ENCODE measurements at regions not wholly inside any gene's neighbourhood (a gene's known extent, or its start where the extent isn't known, plus 50 kb on each side); places are given as distances from the start of the nearest gene placed in this dataset.
A peak's percentile ranks its signal among the peaks of the same experiment; 100 is the strongest.

DNA sequence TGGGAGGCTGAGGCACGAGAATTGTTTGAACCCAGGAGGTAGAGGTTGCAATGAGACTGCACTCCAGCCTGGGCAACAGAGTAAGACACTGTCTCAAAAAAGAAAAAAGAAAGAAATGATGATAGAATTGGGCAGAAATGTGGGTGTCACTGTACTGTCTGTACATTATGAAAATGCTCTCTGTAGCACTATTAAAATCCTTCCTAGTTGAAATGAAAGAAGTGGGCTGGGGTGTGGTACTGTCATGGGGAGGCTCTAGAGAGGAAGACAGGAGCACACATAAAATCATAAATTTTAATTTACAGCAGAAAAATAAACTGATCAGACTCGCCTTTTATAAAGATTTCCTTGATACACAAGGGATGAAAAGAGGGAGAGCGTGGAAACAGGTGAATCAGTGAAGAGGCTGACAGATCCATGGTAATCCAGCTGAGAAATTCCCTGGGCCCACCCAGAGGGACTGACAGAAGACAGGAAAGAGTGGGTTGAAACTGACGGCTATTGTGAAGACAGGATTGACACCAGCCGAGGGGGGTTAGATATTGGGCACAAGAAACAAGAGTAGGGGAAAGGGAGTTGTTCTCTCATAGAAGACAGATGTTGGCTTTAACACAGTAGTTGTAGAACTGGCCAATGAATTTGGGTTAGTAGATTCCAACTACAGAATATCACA, 96.4 kb upstream of the ATL2 start:
- POLR2A ChIA-PET, result no interaction called here
- TF ChIP-seq SUZ12 (IDR thresholded peaks at IDR 0.05), result no peak
- TF ChIP-seq LEF1 (IDR thresholded peaks at IDR 0.05; ENCODE audit: borderline replicate concordance), result no peak
- no peak for TF ChIP-seq L3MBTL2 (conservative IDR thresholded peaks at IDR 0.05)
- no peak for DNase-seq (ENCODE audit: extremely low spot score)
- CTCF ChIA-PET, result interaction anchor here (1.9 kb wide), 1 partner anchor 8 kb away, joined by 6 read pairs; no protein-coding TSS in a partner anchor

- CTCF ChIA-PET, result interaction anchor here (0.6 kb wide), 1 partner anchor 24 kb away, joined by 3 read pairs; no protein-coding TSS in a partner anchor
- POLR2A ChIA-PET, result no interaction called here
- TF ChIP-seq BHLHE40 (IDR thresholded peaks at IDR 0.05; ENCODE audit: borderline replicate concordance) (no peak), ZNF384 (IDR thresholded peaks at IDR 0.05) (no peak), HDGF (IDR thresholded peaks at IDR 0.05; ENCODE audit: borderline replicate concordance) (no peak)
- TF ChIP-seq, protein P1, sequence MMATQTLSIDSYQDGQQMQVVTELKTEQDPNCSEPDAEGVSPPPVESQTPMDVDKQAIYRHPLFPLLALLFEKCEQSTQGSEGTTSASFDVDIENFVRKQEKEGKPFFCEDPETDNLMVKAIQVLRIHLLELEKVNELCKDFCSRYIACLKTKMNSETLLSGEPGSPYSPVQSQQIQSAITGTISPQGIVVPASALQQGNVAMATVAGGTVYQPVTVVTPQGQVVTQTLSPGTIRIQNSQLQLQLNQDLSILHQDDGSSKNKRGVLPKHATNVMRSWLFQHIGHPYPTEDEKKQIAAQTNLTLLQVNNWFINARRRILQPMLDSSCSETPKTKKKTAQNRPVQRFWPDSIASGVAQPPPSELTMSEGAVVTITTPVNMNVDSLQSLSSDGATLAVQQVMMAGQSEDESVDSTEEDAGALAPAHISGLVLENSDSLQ (IDR thresholded peaks at IDR 0.05), result no peak
- DNase-seq (ENCODE audit: extremely low spot score), result no peak
Measured at GRCh38 chr2:38470115-38470514, 93.0 kb upstream of the ATL2 start.

DNA sequence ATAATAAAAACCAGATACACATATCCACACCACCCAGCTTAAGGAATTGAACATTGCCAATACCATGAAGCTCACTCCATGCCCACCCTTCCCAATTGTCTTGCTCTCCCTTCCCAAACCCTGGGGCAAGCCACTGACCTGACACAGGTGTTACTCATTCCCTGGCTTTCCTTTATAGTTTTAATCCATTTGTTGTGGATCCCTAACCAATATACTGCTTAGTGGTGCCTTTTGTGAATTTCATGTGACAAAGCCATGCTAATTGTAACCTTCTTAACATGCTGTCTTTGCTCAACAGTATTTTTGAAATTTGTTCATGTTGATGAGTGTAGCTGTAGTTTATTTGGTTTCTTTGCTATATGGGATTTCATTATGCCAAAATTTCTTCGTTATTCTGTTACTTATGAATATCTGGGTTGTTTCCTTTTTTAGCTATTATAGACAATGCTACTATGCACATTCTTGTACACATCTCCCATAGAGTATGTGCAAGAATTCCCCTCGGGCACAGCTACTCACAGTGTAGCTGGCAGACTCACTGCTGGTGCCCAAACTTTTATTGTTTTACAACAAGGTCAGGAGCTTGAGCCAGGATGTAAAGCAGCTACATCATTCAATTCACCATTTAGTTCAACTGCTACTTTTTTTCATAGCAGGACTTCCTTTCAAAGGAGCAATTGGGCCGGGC, 90.8 kb upstream of the ATL2 start:
- no peak for TF ChIP-seq CTBP1 (IDR thresholded peaks at IDR 0.05; ENCODE audit: borderline replicate concordance)
- TF ChIP-seq FOXM1 (IDR thresholded peaks at IDR 0.05; ENCODE audit: borderline replicate concordance), result no peak
- TF ChIP-seq FOXA1 (IDR thresholded peaks at IDR 0.05), result no peak
- no peak for TF ChIP-seq NFRKB (IDR thresholded peaks at IDR 0.05)
- no peak for TF ChIP-seq LEF1 (IDR thresholded peaks at IDR 0.05; ENCODE audit: borderline replicate concordance)
- no peak for TF ChIP-seq ZNF384 (IDR thresholded peaks at IDR 0.05)
- TF ChIP-seq SP1 (IDR thresholded peaks at IDR 0.05), result no peak
- POLR2A ChIA-PET, result interaction anchor here (1.2 kb wide), 1 partner anchor 92 kb away, joined by 3 read pairs; no protein-coding TSS in a partner anchor

DNA sequence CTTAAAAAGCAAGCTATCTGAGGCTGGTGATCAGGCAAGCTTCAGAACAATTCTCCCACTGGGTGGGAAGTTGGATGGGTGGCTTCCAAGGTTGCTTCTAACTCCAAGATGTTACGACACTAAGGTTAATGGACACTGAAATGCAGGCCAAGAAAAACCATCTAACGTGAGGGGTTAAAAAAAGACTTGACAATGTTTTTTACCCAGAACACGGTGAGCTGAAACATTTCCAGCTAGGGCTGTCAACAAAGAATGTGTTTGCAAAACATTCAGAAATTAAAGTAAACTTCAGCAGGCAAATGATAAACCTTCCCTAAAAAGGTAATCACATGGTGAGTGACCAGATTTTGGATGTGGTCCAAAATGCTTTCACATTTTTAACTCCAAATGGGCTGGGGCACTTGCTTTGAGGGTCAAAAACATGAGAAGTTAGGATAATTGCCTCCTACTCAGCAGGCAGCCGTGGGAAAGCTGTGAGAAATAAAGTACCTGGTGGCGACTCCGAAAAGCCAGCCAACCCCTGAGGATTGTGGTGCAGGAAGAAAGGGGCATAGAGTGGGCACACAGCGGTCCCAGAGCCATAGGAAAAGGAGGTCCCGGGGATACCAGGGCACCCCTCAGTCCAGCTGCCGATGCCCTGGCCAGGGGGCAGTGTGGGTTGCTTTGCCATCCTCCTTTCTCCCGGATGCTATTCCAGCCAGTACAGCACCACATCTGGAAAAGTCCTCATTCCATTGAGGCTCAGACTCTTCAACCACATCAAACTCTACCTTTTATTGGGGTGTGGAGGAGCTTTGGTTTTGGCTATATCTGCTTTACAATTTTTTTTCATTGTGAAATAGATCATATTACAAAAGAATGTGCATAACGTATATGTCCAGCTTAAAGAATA, 90.0 kb upstream of the ATL2 start:
- POLR2A ChIA-PET, result no interaction called here
- DNase-seq (ENCODE audit: extremely low spot score), result no peak
- no peak for TF ChIP-seq CTBP1 (IDR thresholded peaks at IDR 0.05; ENCODE audit: borderline replicate concordance)
- TF ChIP-seq ZNF384 (IDR thresholded peaks at IDR 0.05), result no peak
- no peak for TF ChIP-seq FOXK2 (IDR thresholded peaks at IDR 0.05)
- no peak for TF ChIP-seq SUZ12 (IDR thresholded peaks at IDR 0.05)
- TF ChIP-seq ELF4 (IDR thresholded peaks at IDR 0.05), result no peak
- no peak for TF ChIP-seq LEF1 (IDR thresholded peaks at IDR 0.05; ENCODE audit: borderline replicate concordance)
- TF ChIP-seq HDGF (IDR thresholded peaks at IDR 0.05; ENCODE audit: borderline replicate concordance), result no peak
- no peak for TF ChIP-seq SP1 (IDR thresholded peaks at IDR 0.05)
- TF ChIP-seq NFRKB (IDR thresholded peaks at IDR 0.05), result no peak
- TF ChIP-seq, protein P1 (IDR thresholded peaks at IDR 0.05), result no peak
- no peak for TF ChIP-seq FOXA1 (IDR thresholded peaks at IDR 0.05)
- TF ChIP-seq FOXM1 (IDR thresholded peaks at IDR 0.05; ENCODE audit: borderline replicate concordance), result no peak
- no peak for TF ChIP-seq TARDBP (IDR thresholded peaks at IDR 0.05)
- no peak for TF ChIP-seq BHLHE40 (IDR thresholded peaks at IDR 0.05; ENCODE audit: borderline replicate concordance)
- TF ChIP-seq L3MBTL2 (conservative IDR thresholded peaks at IDR 0.05), result no peak
- TF ChIP-seq ARNT (IDR thresholded peaks at IDR 0.05), result no peak
- CTCF ChIA-PET, result interaction anchor here (1.0 to 3.8 kb wide), 3 partner anchors 28 to 90 kb away, joined by 4 to 21 read pairs (median 8); partner anchors contain the start of gene ATL2

More for the DNA sequence above, 90.8 kb upstream of the ATL2 start:
- CTCF ChIA-PET, result interaction anchor here (0.8 to 3.8 kb wide), 4 partner anchors 10 to 91 kb away, joined by 3 to 21 read pairs (median 6); partner anchors contain the start of gene ATL2
- DNase-seq (ENCODE audit: extremely low spot score), result no peak

DNA sequence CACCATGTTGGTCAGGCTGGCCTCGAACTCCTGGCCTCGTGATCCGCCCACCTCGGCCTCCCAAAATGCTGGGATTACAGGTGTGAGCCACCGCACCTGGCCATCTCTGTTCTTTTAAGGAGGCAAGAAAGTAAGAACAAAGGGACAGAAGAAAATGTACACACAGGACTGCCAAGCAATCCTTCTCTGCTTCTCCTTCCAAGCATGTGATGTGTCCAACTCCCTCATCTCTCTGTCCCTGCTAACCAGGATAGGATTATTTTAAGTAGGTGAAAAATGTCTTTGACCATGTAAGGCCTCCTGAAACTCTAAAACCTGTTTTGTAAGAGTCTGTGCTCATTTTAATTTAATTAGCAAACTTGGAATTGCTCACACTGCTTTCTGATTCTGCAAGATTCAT, 89.3 kb upstream of the ATL2 start:
- no peak for DNase-seq (ENCODE audit: extremely low spot score)
- ChIA-PET CTCF (interaction anchor here (1.3 to 3.8 kb wide), 4 partner anchors 42 to 151 kb away, joined by 3 to 21 read pairs (median 6); partner anchors contain the start of gene ATL2), POLR2A (no interaction called here)
- TF ChIP-seq ZNF384 (IDR thresholded peaks at IDR 0.05) (no peak), SUZ12 (IDR thresholded peaks at IDR 0.05) (no peak), L3MBTL2 (conservative IDR thresholded peaks at IDR 0.05) (no peak)

DNA sequence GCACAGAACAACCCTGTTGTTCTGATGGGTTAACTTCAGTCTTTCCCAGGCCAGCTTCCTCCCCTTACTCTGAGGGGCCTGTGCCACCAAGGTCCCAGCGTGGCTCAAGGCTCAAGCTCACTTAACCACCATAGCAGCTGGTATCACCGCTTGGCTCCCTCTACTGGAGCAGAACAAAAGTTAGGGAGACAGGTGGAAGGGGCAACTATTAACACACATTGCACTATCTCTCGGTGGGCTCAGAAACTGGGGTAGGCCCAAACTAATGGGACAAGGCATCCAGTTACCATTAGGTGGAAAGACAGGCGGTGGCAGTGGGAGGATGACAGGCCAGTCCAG, 88.7 kb upstream of the ATL2 start:
- DNase-seq (ENCODE audit: extremely low spot score), result peak; percentile 62

More for the DNA sequence above, 88.7 kb upstream of the ATL2 start:
- ChIA-PET CTCF (interaction anchor here (0.7 to 3.8 kb wide), 10 partner anchors 9 to 150 kb away, joined by 3 to 21 read pairs (median 4); partner anchors contain the start of gene ATL2), POLR2A (no interaction called here)
- TF ChIP-seq FOXK2 (IDR thresholded peaks at IDR 0.05), result no peak
- TF ChIP-seq BHLHE40 (IDR thresholded peaks at IDR 0.05; ENCODE audit: borderline replicate concordance), result no peak
- no peak for TF ChIP-seq NFRKB (IDR thresholded peaks at IDR 0.05)

Measured in HEK293T (cell line).